ENCODE measurements at regions not wholly inside any gene's neighbourhood (a gene's known extent, or its start where the extent isn't known, plus 50 kb on each side); places are given as distances from the start of the nearest gene placed in this dataset.
"Not testable (repeated sequence)": the region's sequence is repeated elsewhere in the genome, so short reads cannot be mapped to it uniquely, and the experiment has no call there.

DNA sequence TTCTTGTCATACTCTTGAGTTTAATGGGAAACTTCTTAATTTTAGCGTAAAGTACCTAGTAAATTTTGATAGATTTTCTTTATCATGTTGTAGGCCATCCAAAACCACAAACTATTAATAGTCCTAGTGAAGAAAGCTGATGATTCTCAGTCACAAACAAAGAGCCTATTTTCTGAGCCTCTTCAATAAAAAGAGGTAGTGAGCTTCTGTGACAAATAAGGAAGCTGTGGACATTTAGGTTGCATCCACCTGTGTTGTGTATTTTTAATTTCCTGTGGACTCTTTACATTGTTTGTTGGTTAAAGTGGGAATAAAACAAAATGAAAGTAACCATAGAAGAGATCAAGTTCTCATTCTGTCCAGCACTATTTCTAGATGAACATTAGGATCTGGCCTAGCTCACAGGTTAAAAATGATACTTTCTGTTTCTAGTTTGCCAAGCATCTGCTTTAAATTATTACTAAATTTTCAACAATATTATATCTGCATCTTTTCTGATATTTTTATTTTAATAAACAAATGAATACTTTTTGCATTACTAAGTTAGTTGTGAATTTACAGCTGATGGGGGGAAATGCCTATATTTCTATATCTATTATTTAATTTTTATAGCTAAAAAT, 702.2 kb upstream of the ADGRL4 start:
- no peaks in the 10 kb centered on the region for H3K9me3 ChIP-seq
- no peaks in the 10 kb centered on the region for H3K27me3 ChIP-seq
- intact Hi-C loops (cut with DNase I; ENCODE audit: low total_unique reads), result no loop called here
- 32 to 60% methylated on average over 1 of the region's 1 CpG for WGBS, 2 donors
- no peak for DNase-seq
- no peak overlapping the region for H3K4me3 ChIP-seq
- TF ChIP-seq, protein P1, sequence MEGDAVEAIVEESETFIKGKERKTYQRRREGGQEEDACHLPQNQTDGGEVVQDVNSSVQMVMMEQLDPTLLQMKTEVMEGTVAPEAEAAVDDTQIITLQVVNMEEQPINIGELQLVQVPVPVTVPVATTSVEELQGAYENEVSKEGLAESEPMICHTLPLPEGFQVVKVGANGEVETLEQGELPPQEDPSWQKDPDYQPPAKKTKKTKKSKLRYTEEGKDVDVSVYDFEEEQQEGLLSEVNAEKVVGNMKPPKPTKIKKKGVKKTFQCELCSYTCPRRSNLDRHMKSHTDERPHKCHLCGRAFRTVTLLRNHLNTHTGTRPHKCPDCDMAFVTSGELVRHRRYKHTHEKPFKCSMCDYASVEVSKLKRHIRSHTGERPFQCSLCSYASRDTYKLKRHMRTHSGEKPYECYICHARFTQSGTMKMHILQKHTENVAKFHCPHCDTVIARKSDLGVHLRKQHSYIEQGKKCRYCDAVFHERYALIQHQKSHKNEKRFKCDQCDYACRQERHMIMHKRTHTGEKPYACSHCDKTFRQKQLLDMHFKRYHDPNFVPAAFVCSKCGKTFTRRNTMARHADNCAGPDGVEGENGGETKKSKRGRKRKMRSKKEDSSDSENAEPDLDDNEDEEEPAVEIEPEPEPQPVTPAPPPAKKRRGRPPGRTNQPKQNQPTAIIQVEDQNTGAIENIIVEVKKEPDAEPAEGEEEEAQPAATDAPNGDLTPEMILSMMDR (IDR thresholded peaks at IDR 0.05), result no peak
- no peak for TF ChIP-seq POLR2A (IDR thresholded peaks at IDR 0.05)
- H3K4me1 ChIP-seq, result no peaks in the 10 kb centered on the region
- no peaks in the 10 kb centered on the region for H3K36me3 ChIP-seq (ENCODE audit: low read depth, missing control alignments)
- H3K27ac ChIP-seq, result no peak overlapping the region

DNA sequence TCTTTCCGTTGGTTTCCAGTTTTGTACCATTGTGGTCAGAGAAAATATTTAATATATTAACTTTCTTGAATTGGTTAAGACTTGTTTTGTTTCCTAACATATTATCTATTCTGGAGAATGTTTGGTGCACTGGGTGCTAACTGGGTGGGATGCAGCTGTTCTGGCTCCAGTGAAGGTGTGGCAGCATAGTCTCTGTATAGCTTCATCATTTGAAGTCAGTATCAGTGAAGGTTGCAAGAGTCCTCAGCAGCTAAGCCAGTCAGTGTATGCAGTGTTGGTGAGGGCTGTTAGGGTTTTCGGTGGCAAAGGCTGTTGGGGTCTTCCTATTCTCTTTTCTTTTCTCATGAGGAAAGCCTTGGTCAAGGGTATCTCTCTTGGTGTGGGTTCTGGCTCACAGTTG, 698.7 kb upstream of the ADGRL4 start:
- Histone ChIP-seq H3K27me3 (no peaks in the 10 kb centered on the region), H3K4me1 (no peaks in the 10 kb centered on the region), H3K36me3 (ENCODE audit: low read depth, missing control alignments) (no peaks in the 10 kb centered on the region), H3K27ac (no peak overlapping the region), H3K9me3 (no peaks in the 10 kb centered on the region), H3K4me3 (no peak overlapping the region)
- no peak for TF ChIP-seq POLR2A (IDR thresholded peaks at IDR 0.05)
- TF ChIP-seq, protein P1 (IDR thresholded peaks at IDR 0.05), result no peak
- intact Hi-C loops (cut with DNase I; ENCODE audit: low total_unique reads), result no loop called here
- WGBS, 2 donors, result 85 to 96% methylated on average over 2 of the region's 2 CpGs
- DNase-seq, result no peak

DNA sequence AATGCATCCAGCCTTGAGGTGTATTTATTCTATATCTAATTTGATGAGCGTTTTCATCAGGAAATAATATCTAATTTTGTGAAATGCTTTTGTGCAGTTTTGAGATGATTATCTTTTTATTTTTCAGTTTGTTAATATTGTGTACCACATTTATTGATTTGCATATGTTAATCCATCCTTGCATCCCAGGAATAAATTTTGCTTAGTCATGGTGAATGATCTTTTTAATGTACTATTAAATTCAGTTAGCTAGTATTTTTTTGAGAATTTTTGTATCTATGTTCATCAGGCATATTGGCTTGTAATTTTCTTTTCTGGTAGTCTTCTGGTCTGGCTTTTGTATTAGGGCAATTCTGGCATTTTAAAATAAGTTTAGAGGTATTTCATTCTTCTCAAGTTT, 697.5 kb upstream of the ADGRL4 start:
- 96 to 97% methylated on average over 1 of the region's 1 CpG for WGBS, 2 donors
- intact Hi-C loops (cut with DNase I; ENCODE audit: low total_unique reads), result no loop called here
- Histone ChIP-seq H3K4me3 (no peak overlapping the region), H3K9me3 (no peaks in the 10 kb centered on the region), H3K36me3 (ENCODE audit: low read depth, missing control alignments) (no peaks in the 10 kb centered on the region), H3K27me3 (no peaks in the 10 kb centered on the region), H3K4me1 (no peaks in the 10 kb centered on the region), H3K27ac (no peak overlapping the region)
- no peak for TF ChIP-seq POLR2A (IDR thresholded peaks at IDR 0.05)
- TF ChIP-seq, protein P1 (IDR thresholded peaks at IDR 0.05), result no peak
- no peak for DNase-seq

DNA sequence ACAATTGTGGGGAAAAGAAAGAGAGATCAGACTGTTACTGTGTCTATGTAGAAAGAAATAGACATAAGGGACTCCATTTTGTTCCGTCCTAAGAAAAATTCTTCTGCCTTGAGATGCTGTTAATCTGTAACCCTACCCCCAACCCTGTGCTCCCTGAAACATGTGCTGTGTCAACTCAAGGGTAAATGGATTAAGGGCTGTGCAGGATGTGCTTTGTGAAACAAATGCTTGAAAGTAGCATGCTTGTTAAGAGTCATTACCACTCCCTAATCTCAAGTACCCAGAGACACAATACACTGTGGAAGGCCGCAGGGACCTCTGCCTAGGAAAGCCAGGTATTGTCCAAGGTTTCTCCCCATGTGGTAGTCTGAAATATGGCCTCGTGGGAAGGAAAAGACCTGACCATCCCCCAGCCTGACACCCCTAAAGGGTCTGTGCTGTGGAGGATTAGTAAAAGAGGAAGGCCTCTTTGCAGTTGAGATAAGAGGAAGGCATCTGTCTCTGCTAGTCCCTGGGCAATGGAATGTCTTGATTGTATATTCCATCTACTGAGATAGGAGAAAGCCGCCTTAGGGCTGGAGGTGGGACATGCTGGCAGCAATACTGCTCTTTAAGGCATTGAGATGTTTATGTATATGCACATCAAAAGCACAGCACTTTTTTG, 695.9 kb upstream of the ADGRL4 start:
- H3K9me3 ChIP-seq; DNase-seq; H3K4me3 ChIP-seq; intact Hi-C loops (cut with DNase I; ENCODE audit: low total_unique reads); H3K36me3 ChIP-seq (ENCODE audit: low read depth, missing control alignments); H3K27me3 ChIP-seq; H3K27ac ChIP-seq; H3K4me1 ChIP-seq: not testable (repeated sequence)
- 31 to 37% methylated on average over 4 of the region's 4 CpGs for WGBS, 2 donors

DNA sequence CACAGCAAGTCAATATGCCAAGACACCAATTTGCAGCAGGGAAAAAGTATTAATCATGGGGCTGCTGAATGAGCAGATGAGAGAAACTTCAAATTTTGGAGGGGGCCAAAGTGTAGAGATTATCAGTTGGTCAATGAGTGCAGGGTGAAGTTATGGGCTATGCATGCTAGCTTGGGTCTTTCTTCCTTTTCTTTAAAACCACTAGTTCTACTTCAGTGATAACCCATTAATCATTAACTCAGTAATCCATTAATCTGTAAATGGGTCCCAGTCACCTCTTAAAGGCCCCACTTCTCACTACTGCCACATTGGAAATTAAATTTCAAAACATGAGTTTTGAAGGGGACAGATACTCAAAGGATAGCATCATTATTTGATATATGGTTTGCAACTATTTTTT, 688.6 kb upstream of the ADGRL4 start:
- no peaks in the 10 kb centered on the region for H3K4me1 ChIP-seq
- intact Hi-C loops (cut with DNase I; ENCODE audit: low total_unique reads), result no loop called here
- TF ChIP-seq, protein P1 (IDR thresholded peaks at IDR 0.05), result no peak
- TF ChIP-seq POLR2A (IDR thresholded peaks at IDR 0.05), result no peak

More for the DNA sequence above, 688.6 kb upstream of the ADGRL4 start:
- H3K27ac ChIP-seq, result no peak overlapping the region
- no peaks in the 10 kb centered on the region for H3K36me3 ChIP-seq (ENCODE audit: low read depth, missing control alignments)
- H3K4me3 ChIP-seq, result no peak overlapping the region
- no peak for DNase-seq
- no peaks in the 10 kb centered on the region for H3K9me3 ChIP-seq
- no peaks in the 10 kb centered on the region for H3K27me3 ChIP-seq
